Upper lobe of left lung (tissue), 4 donors: ENCODE measurements at regions not wholly inside any gene's neighbourhood (a gene's known extent, or its start where the extent isn't known, plus 50 kb on each side); places are given as distances from the start of the nearest gene placed in this dataset.

ENCODE experiments used
- EP300 ChIP-seq, 4 donors: sonication (generic); formaldehyde crosslinking; IDR thresholded peaks; one replicate each; pipeline ENCODE4 v1.5.1; 2017; ENCODE audit warnings: antibody characterized with exemption in 4 of 4, control low read depth in 2 of 4
- POLR2A ChIP-seq, 4 donors: fragments of 450-650 bp; IDR thresholded peaks; one replicate each; pipeline ENCODE4 v1.5.1; 2016 to 2017; ENCODE audit warnings: antibody characterized with exemption in 4 of 4, mild to moderate bottlenecking in 2 of 4
- POLR2AphosphoS5 ChIP-seq, 2 donors: sonication (generic); formaldehyde crosslinking; IDR thresholded peaks; one replicate each; pipeline ENCODE4 v1.5.1; 2017; ENCODE audit warnings: antibody characterized with exemption in 2 of 2
- TF ChIP-seq, protein P1 (sequence below), 6 experiments: fragments of 450-650 bp in 4 of 6; fragments of 200-600 bp in 2 of 6; sonication (generic) in 2 of 6; IDR thresholded peaks; one replicate each; pipeline ENCODE4 v1.5.1; 2016 to 2019; ENCODE audit warnings: antibody characterized with exemption in 6 of 6

DNA sequence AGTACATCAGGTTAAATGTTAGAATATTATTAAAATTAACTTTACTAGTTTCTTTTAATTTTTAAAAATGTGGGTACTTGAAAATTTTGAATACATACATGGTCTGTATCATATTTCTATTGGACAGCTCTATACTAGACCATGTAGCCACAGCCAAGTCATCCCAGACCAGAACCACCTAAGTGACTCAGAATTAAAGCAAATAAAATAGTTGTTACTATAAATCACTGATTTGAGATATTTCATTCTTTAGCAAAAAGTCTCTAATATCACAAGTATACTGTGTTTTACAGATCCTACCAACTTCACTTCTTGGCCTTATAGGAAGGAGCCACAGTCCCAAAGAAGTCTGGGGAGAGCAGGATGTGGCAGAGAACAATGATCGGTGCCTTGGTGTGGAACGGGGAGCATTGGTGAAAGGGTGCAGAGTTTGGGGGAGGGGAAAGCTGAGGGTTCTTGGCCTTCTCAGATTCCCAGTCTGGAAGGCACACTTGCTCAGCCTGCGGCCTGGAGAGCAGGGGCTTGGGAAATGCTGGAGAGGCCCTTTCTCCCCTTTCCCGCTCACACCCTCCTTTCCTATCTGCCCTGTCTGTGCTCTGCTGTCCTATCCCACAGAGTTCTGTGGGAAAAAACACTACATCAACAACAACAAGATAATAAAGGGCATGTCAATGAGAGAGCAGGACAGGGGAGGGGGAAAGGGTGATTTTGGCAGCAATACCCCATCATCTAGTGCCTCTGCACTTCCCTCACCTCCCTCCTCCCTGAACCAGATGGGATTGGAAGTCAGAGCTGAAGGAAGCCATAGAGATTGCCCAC, 122.1 kb downstream of the NGF start:
- TF ChIP-seq POLR2AphosphoS5 (IDR thresholded peaks at IDR 0.05) (no peak), EP300 (IDR thresholded peaks at IDR 0.05) (no peak), POLR2A (IDR thresholded peaks at IDR 0.05) (no peak)
- TF ChIP-seq, protein P1, sequence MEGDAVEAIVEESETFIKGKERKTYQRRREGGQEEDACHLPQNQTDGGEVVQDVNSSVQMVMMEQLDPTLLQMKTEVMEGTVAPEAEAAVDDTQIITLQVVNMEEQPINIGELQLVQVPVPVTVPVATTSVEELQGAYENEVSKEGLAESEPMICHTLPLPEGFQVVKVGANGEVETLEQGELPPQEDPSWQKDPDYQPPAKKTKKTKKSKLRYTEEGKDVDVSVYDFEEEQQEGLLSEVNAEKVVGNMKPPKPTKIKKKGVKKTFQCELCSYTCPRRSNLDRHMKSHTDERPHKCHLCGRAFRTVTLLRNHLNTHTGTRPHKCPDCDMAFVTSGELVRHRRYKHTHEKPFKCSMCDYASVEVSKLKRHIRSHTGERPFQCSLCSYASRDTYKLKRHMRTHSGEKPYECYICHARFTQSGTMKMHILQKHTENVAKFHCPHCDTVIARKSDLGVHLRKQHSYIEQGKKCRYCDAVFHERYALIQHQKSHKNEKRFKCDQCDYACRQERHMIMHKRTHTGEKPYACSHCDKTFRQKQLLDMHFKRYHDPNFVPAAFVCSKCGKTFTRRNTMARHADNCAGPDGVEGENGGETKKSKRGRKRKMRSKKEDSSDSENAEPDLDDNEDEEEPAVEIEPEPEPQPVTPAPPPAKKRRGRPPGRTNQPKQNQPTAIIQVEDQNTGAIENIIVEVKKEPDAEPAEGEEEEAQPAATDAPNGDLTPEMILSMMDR (IDR thresholded peaks at IDR 0.05), result no peak
